BJ (cell line): ENCODE measurements at regions not wholly inside any gene's neighbourhood (a gene's known extent, or its start where the extent isn't known, plus 50 kb on each side); places are given as distances from the start of the nearest gene placed in this dataset.

Source experiments
- CTCF ChIA-PET: fragments of 350-600 bp; formaldehyde crosslinking; extraction: SDS; loops from one replicate; lab custom pipeline; 2021; ENCODE audit warnings: antibody characterized with exemption, inconsistent platforms; lab: Yijun Ruan, JAX
- POLR2A ChIA-PET: fragments of 300-600 bp; sonication (Branson Sonifier 250); formaldehyde crosslinking; extraction: SDS; loops from one replicate; lab custom pipeline; 2021; ENCODE audit warnings: antibody characterized with exemption; lab: Charles Lee
- DNase-seq: peaks from one replicate; pipeline ENCODE4 v3.0.0-alpha.2; 2011; ENCODE audit warnings: low read depth
- H3K27me3 ChIP-seq: 2 replicates; pipeline ENCODE4 v1.6.0; 2011; ENCODE audit warnings: low read length; ENCODE audit not compliant: control insufficient read depth, insufficient read depth
- H3K36me3 ChIP-seq: 2 replicates; pipeline ENCODE4 v1.5.1; 2011; ENCODE audit warnings: low read length; ENCODE audit not compliant: control insufficient read depth, insufficient read depth
- H3K4me3 ChIP-seq: 2 replicates; pipeline ENCODE4 v1.5.1; 2011; ENCODE audit warnings: low read depth, mild to moderate bottlenecking, control low read depth, low read length
- CTCF ChIP-seq: IDR thresholded peaks from 2 replicates; pipeline ENCODE4 v1.5.1; 2011; ENCODE audit warnings: low read depth, mild to moderate bottlenecking, control low read depth, inconsistent platforms, low read length, moderate library complexity; ENCODE audit not compliant: insufficient read depth

GRCh38 chr2:34001557-34001956 lies 402.5 kb upstream of the FAM98A start:
- no peak for TF ChIP-seq CTCF
- Histone ChIP-seq H3K36me3 (no peaks in the 10 kb centered on the region), H3K27me3 (no peaks in the 10 kb centered on the region), H3K4me3 (no peak overlapping the region)
- no peak for DNase-seq
- ChIA-PET CTCF (no interaction called here), POLR2A (no interaction called here)

- no peak for DNase-seq
- H3K4me3 ChIP-seq: no peak overlapping the region
- CTCF ChIA-PET: no interaction called here
Observed at GRCh38 chr2:33984131-33984530, 385.0 kb upstream of the FAM98A start.

GRCh38 chr2:33978471-33978870 lies 379.4 kb upstream of the FAM98A start:
- CTCF ChIA-PET: no interaction called here
- POLR2A ChIA-PET: no interaction called here
- Histone ChIP-seq H3K36me3 (no peaks in the 10 kb centered on the region), H3K4me3 (no peak overlapping the region), H3K27me3 (no peaks in the 10 kb centered on the region)
- DNase-seq: no peak
- TF ChIP-seq CTCF: no peak

More at GRCh38 chr2:33984131-33984530, 385.0 kb upstream of the FAM98A start:
- H3K36me3 ChIP-seq: no peaks in the 10 kb centered on the region
- POLR2A ChIA-PET: no interaction called here
- TF ChIP-seq CTCF: no peak
- H3K27me3 ChIP-seq: no peaks in the 10 kb centered on the region

- no peaks in the 10 kb centered on the region for H3K36me3 ChIP-seq
- H3K27me3 ChIP-seq: no peaks in the 10 kb centered on the region
- TF ChIP-seq CTCF: no peak
- H3K4me3 ChIP-seq: no peak overlapping the region
- CTCF ChIA-PET: no interaction called here
- POLR2A ChIA-PET: no interaction called here
- no peak for DNase-seq
Observed at GRCh38 chr2:33975498-33975897, 376.4 kb upstream of the FAM98A start.

- DNase-seq: no peak
- ChIA-PET POLR2A (no interaction called here), CTCF (no interaction called here)
- Histone ChIP-seq H3K4me3 (no peak overlapping the region), H3K27me3 (no peaks in the 10 kb centered on the region), H3K36me3 (no peaks in the 10 kb centered on the region)
- TF ChIP-seq CTCF: no peak
Observed at GRCh38 chr2:33967103-33967502, 368.0 kb upstream of the FAM98A start.
